GM12872 (cell line): ENCODE measurements at regions not wholly inside any gene's neighbourhood (a gene's known extent, or its start where the extent isn't known, plus 50 kb on each side); places are given as distances from the start of the nearest gene placed in this dataset.

ENCODE experiments used
- CTCF ChIP-seq: IDR thresholded peaks from 3 replicates; pipeline ENCODE4 v1.5.1; 2011; ENCODE audit warnings: low read depth, mild to moderate bottlenecking, low read length, moderate library complexity; ENCODE audit not compliant: insufficient read depth

GRCh38 chr14:58808828-58809227 lies 171.1 kb downstream of the DACT1 start:
- TF ChIP-seq CTCF = no peak

- no peak for TF ChIP-seq CTCF
These were observed 171.8 kb downstream of the DACT1 start for GRCh38 chr14:58809520-58809919.

GRCh38 chr14:58812050-58812910 lies 174.5 kb downstream of the DACT1 start:
- TF ChIP-seq CTCF = no peak

GRCh38 chr14:58813745-58814144 lies 176.0 kb downstream of the DACT1 start:
- no peak for TF ChIP-seq CTCF

GRCh38 chr14:58814466-58814865 lies 176.7 kb downstream of the DACT1 start:
- TF ChIP-seq CTCF = no peak

GRCh38 chr14:58815161-58815701 lies 177.5 kb downstream of the DACT1 start:
- no peak for TF ChIP-seq CTCF

GRCh38 chr14:58815794-58816193 lies 178.0 kb downstream of the DACT1 start:
- TF ChIP-seq CTCF = no peak
